MV-4-11 (cell line): ENCODE measurements at regions not wholly inside any gene's neighbourhood (a gene's known extent, or its start where the extent isn't known, plus 50 kb on each side); places are given as distances from the start of the nearest gene placed in this dataset.
"Not testable (repeated sequence)": the region's sequence is repeated elsewhere in the genome, so short reads cannot be mapped to it uniquely, and the experiment has no call there.

Experiments used
- DNase-seq: peaks from one replicate; lab custom pipeline; 2025; lab: John Stamatoyannopoulos, UW

DNA sequence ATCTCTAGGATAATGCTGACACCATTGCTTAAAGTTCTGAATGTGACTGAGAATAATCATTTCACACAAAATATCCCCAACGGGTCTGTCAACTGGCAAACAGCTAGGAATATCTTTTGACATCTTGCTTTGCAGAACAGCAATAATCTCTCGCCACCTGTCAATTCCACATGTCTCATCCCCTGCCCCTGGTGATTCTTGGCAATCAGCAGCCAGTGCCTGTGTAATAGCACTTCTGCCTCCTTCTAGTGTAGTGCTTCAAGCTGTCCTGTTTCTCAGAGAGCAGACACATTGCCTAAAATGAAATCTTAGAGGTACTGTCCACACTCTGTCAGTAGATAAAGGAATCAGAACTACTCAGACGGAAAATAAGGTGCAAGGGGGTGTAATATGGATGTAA, 984.4 kb downstream of the LTN1 start:
- DNase-seq = not testable (repeated sequence)

DNA sequence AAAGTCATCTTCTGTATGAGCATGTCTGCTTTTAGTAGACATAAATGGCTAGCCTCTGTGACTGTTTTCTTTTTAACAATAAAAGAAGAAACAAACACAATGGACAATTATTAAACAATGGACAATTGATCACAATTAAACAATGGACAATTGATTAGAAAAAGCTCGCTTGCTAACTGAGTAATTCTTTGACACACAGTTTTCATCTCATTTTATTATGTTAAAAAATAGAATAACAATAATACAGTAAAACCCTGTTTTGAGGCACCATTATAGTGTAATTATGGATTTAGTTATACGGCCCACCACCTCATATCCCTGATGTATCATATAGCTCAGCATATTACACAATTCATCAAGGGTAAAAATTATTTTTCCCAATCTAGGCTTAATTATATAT, 989.0 kb downstream of the LTN1 start:
- DNase-seq = not testable (repeated sequence)

DNA sequence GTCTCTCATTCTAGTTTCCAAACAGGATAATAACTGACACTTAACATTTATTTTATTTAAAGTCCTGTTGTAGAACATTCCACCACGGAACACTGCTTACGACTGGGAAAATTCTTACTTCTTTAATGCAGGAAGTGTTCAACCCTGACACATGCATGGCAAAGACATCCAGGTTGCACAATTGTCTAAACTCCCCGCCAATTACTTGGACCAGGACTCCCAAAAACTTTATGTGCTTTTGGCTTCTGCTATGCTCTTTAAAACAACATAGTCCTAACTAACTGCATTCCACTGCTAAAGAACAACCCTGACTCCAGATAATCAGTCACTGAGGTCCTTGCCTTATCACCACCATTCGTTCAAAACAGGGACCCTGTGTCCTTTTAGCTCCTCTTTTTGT, 995.8 kb downstream of the LTN1 start:
- not testable (repeated sequence) for DNase-seq

DNA sequence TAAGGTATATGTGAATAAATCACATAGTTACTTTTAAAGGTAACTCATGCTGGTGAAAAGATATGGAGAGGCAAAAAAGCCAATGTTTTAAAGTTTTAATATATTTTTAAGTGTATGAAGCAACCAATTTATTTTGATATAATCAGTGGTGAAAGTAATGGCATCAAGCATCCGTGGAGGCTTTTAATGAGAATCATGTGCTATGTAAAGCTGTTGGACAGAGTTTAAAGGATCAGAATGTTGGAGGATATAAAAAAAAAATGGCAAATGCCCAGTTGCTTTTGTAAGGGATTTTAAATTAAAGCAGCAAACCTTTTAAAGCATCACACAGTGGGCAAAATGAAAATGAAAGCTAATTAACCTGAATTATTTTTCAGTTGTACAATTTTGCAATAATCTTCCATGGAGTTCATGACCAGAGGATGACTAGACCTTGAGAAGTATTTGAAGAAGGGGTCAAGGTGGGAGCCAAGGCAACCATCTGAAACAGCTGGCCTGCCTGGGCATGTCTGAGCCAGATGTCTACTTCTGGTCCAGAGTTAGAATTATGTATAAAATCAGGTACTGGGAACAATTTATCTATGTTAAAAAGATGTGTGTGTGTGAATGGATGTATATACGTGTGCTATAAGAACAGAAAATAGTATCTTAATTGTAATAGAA, 1007.9 kb downstream of the LTN1 start:
- DNase-seq = not testable (repeated sequence)

DNA sequence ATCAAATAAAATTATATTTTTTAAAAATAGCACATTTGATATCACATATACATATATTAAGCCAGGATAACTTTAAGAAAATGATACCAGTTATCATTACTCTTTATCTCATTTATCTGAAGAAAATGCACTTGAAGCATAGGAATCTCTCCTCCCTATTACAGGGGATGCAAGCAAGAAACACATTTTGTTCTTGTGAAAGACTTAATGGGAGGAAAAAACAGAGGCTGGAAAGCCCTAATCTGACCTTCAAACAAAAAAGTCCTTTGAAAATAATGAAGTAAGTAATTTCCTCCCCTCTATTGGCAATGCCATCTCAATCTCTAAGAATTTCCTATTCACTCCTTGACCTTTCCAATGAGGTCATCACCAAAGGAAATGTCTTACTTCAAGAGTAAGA, 1012.6 kb upstream of the ADAMTS5 start:
- DNase-seq = not testable (repeated sequence)

DNA sequence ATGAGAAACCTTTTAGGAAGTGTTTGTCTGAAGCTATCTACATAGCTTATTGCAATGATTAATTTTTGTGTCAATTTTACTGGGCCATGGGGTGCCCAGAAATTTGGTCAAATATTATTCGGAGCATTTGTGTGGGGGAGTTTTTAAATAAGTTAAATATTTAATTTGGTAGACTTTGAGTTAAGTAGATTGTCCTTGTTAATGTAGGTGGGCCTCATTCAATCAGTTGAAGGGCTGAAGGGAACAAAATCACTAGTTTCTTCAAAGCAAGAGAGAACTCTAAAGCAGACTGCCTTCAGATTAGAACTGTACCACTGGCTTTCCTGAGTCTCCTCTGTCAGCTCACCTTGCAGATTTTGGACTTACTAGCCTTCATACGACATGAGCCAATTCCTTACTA, 1008.6 kb upstream of the ADAMTS5 start:
- DNase-seq = no peak

DNA sequence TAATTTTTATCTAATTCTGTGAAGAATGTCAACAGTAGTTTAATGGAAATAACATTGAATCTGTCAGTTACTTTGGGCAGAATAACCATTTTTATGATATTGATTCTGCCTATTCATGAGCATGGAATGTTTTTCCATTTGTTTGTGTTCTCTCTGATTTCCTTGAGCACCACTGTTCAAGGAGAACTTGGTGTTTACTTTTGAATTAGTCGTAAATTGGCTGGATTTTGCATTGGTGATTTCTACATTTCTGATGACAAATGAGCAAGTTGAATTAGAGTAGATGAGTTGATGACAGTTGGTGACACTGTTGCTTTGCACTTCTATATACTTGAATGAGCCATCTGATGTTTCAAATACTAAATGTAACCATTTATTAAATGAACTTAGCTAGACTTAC, 1007.3 kb upstream of the ADAMTS5 start:
- DNase-seq = not testable (repeated sequence)

DNA sequence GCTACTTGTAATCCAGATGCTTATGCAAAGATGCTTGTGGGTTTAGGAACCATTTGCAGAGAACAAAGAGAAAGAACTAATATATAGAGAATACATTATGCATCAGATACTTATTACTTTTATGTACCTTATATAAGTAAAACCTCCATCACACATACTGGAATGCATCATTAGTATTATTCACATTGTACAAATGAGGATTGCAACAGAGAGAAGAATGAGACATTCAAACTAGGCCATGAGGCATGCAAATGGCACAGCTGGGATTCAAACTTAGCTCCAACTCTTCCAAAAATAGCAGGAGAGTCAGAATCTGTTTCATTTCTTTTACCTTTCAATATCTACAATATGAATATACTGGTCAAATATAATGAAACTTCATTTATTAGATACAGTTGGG, 1001.4 kb upstream of the ADAMTS5 start:
- DNase-seq = not testable (repeated sequence)

DNA sequence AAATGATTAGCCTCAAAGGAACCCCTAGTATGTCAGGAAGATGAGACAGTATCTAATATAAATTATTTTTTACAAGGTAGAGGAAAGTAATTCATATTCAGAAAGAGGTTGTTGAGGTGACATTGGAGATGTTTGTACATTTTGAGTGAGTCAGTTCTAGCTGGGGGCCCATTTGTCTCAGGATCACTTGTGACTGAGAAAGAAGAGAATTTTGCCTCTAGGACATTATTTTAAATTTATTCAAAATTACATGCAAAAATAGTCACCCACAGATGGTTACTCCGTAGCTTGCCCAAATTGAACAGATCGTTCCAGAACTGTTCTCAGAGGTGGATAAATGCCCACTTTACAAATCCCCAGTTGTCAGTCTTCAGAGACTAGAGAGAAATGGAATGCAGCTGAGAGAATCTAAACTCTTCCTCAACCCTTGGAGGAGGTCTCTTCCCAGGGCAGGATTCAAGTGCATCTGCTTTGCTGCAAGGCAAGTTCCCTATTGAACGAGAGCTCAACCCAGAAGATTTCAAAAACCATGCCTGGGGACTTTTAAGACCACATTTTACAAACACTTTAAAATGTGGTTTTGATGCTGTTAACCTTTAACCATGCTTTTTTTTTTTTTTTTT, 987.8 kb upstream of the ADAMTS5 start:
- peak; percentile 91 for DNase-seq

DNA sequence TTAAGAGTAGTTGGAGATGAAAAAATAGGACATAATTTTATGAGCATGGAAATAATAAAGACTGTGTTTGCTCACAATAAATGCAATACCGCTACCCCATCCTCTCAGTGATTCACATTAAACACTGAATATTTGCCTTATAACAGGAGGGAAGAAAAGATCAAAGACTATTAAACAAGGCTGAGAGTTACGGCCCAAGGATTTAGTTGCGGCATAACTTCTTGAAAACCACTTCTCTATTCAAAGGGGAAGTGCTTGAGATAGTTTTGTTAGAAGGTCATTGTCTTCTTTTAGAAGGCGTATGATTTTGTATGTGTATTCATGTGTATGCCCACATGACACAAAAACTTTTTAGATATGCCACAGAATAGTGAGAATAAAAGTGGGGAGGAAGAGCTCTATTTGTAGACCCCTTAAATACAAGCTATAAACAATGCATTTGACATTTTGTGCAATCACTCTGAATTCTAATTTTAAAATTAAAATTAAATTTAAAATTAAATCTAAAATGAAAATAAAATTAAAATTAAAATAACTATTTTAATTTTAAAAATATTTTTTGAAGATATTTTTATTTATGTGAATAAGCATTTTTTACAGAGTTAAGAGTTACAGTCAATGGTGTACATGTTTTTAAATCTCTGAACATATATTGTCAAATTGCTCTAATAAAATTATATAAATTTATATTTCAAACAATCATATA, 986.6 kb upstream of the ADAMTS5 start:
- DNase-seq = peak; percentile 91

DNA sequence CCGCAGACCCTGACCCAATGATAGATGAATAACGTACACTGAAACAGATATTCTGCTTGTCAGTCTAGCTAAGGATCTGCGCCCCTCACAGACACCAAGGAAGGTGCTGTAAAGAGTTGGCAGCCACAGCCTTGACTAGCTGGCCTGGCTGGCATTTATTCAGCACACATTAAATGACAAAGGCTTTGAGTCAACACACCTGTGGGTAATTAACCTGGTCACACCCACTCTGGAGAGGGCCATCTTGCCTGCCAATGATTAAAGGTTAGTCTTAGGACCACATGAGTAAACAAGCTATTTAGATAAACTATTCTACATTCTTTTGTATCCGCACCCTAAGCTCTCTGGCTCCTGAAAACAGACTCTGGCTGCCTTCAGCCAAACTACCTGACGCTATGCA, 982.2 kb upstream of the ADAMTS5 start:
- DNase-seq = not testable (repeated sequence)

DNA sequence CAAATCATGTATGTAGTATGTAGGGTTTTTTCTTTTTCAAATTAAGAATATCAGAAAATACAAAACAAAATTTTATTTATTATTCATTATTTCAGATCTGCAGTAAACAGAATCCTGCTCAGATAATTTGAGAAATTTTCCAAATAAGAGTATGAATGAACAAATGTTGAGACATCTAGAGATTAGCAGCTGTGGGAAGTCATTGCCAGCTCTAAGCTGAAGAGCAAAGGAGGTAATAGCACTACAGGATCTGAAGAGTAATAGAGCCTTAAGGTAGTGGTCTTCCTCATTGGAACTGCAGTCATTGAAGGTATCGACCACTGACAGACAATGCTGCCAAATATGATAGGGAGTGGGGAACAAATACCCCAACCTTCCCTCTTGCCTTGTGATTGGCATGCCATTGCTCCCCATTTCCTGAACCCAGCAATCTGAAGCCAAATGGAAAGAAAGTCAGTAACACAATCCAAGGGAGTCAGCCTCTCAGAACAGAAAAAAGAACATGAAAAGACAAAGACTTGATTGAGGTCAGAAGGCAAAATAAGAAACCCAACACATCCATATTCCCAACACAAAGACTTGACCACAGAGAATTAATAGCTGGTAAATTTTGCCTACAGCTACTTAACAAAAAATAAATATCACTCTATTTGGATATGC, 963.4 kb upstream of the ADAMTS5 start:
- DNase-seq = not testable (repeated sequence)

DNA sequence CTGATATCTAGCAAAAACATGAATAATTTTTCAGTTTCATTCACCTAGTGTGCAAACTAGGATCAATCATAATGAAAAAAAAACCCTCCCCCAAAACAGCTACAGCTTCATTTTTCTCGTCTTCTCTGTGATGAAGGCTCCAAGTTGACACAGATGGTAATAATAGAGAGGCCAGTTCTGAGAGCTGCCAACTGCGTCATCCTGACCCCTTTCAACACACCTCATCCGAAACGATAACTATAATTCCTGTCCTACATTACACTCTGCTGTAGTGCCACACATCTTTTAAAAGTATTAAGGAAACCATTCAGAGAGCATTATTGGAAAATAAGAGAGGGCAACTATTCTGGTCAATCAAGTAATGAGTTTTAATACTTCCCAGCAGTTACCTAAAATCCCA, 962.3 kb upstream of the ADAMTS5 start:
- not testable (repeated sequence) for DNase-seq

DNA sequence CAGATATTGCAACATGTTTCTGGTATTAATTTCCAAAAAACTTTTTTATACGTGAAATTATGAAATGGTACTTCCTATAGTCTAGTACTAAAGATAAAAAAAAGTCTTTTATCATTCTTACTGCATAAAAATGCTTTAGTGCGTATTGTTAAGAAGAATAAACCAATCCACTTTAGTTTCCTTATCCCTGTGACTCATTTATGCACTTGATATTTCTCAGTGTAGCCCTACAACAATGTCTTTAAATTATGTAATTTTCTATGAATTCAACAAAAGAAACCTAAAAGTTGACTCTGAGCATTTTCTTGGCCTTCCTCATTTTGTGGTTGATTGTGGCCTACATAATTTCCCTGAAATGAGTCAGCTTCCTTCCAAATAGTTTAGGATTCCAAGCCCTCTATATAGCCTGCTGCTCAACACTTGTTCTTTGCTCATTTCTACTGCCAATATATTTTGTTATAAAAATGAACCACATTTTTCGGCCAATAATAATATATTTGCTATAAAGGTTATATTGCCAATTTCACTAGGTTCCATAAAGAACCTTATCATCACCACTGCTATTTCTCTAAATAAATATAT, 961.7 kb upstream of the ADAMTS5 start:
- DNase-seq = peak; percentile 93

DNA sequence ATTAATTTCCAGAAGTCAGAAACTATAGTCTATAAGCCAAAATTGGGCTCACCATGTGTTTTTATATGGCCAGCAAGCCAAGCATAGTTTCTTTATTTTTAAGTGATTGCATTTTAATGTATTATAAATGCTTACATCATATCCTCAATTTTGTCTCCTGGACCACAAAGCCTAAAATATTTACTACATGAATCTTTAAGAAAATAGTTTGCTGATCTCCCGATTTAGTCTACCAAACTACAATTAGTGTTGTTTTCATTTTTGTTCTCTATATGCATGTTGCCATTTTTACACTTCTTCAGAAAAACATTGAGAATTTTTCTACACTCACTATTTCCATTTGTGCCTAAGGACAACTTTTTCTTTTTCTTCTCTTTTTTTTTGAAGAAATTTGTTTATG, 954.5 kb upstream of the ADAMTS5 start:
- DNase-seq = not testable (repeated sequence)

DNA sequence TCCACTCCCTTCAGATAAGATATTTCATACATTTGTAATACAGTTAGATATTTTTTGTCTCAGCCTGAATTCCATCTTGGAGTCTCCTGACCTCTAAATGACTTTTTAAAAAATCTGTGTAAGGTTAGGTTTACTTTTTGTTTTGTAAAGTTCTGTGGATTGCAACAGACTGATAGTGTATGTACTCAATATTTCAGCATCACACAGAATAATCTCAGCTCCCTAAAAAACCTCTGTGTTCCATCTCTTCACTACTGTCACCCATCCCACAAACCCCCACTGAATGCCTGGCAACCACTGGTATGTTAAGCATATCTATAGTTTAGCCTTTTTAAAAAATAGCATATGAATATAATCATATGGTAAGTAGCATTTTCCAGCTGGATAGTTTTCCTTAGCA, 951.1 kb upstream of the ADAMTS5 start:
- DNase-seq = not testable (repeated sequence)

DNA sequence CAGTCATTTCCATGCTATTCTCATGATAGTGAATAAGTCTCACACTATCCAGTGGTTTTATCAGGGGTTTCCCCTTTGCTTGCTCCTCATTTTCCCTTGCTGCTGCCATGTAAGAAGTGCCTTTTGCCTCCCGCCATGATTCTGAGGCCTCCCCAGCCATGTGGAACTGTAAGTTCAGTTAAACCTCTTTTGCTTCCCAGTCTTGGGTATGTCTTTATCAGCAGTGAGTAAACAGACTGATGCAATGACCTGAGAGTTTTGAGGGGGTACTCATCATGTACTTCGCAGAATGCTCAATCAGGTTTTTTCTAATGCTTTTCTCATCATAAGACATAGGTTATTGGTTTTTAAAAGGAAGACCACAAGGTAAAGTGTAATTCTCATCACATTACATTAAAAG, 949.4 kb upstream of the ADAMTS5 start:
- not testable (repeated sequence) for DNase-seq

DNA sequence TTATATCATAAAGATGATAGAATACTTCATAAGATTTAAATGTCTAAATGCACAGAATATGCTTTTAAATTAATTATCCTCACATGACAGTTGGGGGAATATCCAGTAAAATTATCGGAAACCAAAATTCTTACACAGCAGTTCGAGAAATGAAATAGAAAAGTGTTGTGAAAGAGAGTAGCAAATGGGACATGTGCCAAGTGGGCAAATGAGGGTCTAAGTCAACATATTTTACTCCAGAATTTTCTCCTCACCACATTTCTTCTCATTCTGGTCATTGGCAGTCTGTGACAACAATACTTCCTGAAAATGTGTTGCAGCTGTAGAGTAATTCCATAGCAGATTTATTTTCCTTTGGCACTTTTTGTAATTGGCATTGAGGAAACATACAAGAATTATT, 945.2 kb upstream of the ADAMTS5 start:
- DNase-seq = not testable (repeated sequence)

DNA sequence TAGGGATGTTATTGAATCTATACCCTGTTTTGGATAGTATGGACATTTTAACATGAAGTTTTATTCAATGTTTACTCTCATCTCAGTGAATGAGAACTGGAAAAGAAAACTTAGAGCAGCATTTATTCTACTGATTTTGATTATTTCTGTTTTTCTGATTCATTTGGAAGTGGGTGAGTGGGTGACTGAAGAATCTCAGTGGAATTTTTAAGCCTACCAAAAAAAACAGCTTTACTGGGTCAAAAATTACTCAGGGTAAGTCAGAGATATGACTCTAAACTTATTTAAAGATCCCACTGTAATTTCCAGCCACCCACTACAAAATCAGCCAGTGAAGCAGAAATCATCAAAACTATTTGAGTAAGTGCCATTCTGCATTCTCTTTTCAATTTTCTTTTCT, 942.6 kb upstream of the ADAMTS5 start:
- DNase-seq = not testable (repeated sequence)

DNA sequence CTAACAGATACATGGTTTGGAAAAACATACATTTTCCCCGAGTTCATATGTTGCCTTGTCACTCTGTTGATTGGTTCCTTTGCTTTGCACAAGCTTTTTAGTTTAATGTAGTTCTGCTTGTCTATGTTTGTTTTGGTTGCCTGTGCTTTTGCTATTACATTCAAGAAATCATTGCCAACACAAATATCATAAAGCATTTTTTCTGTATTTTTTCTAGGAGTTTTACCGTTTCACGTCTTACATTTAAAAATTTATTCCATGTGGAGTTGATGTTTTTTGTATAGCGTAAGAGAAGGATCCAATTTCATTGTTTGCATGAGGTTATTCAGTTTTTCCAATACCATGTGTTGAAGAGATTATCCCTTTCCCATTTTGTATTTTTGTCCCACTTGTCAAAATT, 941.9 kb upstream of the ADAMTS5 start:
- DNase-seq = not testable (repeated sequence)

DNA sequence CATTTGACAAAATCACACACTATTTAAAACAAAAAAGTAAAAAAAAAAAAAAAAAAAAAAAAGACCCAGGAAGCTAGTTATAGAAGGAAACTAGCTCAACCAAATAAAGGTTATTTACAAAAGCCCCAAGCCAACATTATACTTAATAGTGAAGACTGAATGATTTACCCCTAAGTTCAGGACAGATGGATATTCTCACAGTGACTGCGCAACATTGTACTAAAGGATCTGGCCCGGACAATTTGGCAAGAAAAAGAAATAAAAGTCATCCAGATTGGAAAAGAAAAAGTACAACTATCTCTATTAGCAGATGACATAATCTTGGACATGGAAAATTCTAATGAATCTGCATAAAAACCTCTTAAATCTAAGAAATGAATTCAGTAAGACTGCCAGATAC, 936.0 kb upstream of the ADAMTS5 start:
- DNase-seq = not testable (repeated sequence)

DNA sequence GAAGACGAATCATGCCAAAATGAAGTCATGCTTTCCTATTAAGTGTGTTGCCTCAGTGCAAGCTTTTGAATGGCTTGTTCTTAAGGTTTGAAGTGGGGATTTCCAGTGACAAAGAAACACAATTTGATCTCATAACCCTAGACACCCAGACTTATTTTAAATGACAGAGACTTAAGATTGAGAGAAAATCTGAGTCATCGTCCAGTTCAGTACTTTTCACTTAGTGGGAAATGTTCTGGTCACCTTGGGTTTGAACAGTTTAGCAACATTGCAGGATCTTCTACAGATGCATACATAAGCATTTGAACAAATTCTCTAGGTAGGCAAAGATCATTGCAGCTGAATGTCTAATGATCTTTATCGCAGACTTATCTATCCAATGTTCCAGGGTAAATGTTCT, 926.7 kb upstream of the ADAMTS5 start:
- DNase-seq = peak; percentile 8
